ENCODE measurements at regions not wholly inside any gene's neighbourhood (a gene's known extent, or its start where the extent isn't known, plus 50 kb on each side); places are given as distances from the start of the nearest gene placed in this dataset.

GRCh38 chr11:71188073-71188472 is 64.3 kb downstream of the SHANK2 start:
- no peak overlapping the region for H2AFZ ChIP-seq (ENCODE audit: low read length)
- peaks cover 8% of the 10 kb centered on the region; the same call in 1 of the 2 replicates for H3K9me3 ChIP-seq (ENCODE audit: insufficient read depth, low read depth, low read length)
- no peaks in the 10 kb centered on the region for H3K9me2 ChIP-seq (replicated peaks; ENCODE audit: low read depth, low read length)
- no peak overlapping the region for H3K4me2 ChIP-seq (ENCODE audit: low read depth, low read length, poor library complexity, severe bottlenecking)
- no peaks in the 10 kb centered on the region for H3K79me2 ChIP-seq (ENCODE audit: insufficient read depth, low read length)
- no peaks in the 10 kb centered on the region for H4K20me1 ChIP-seq (ENCODE audit: insufficient read depth, low read length, poor library complexity, severe bottlenecking)
- no peaks in the 10 kb centered on the region for H3K27me3 ChIP-seq (ENCODE audit: insufficient read depth, low read length, poor library complexity, severe bottlenecking)
- no peaks in the 10 kb centered on the region for H3K36me3 ChIP-seq (ENCODE audit: insufficient read depth, low read length)
- no peak overlapping the region for H3K4me3 ChIP-seq (ENCODE audit: low read length, poor library complexity, severe bottlenecking)
- H3F3A ChIP-seq (ENCODE audit: low read depth): no peaks in the 10 kb centered on the region
- H3K9ac ChIP-seq (ENCODE audit: low read depth, low read length, poor library complexity, severe bottlenecking): no peak overlapping the region
- no peak for TF ChIP-seq EZH2phosphoT487 (IDR thresholded peaks at IDR 0.05; ENCODE audit: borderline replicate concordance)
- no peak for TF ChIP-seq CTCF (conservative IDR thresholded peaks at IDR 0.05; ENCODE audit: low read length)
- no peaks in the 10 kb centered on the region for H3K4me1 ChIP-seq (ENCODE audit: insufficient read depth, low read length, poor library complexity, severe bottlenecking)

GRCh38 chr11:71186806-71187205 is 65.6 kb downstream of the SHANK2 start:
- no peaks in the 10 kb centered on the region for H4K20me1 ChIP-seq (ENCODE audit: insufficient read depth, low read length, poor library complexity, severe bottlenecking)
- peaks cover 7% of the 10 kb centered on the region; the same call in 1 of the 2 replicates for H3K9me3 ChIP-seq (ENCODE audit: insufficient read depth, low read depth, low read length)
- H3K4me2 ChIP-seq (ENCODE audit: low read depth, low read length, poor library complexity, severe bottlenecking): no peak overlapping the region
- H3K4me1 ChIP-seq (ENCODE audit: insufficient read depth, low read length, poor library complexity, severe bottlenecking): no peaks in the 10 kb centered on the region
- H3K9ac ChIP-seq (ENCODE audit: low read depth, low read length, poor library complexity, severe bottlenecking): no peak overlapping the region
- H3F3A ChIP-seq (ENCODE audit: low read depth): no peaks in the 10 kb centered on the region
- no peaks in the 10 kb centered on the region for H3K27me3 ChIP-seq (ENCODE audit: insufficient read depth, low read length, poor library complexity, severe bottlenecking)
- no peak overlapping the region for H3K4me3 ChIP-seq (ENCODE audit: low read length, poor library complexity, severe bottlenecking)
- no peaks in the 10 kb centered on the region for H3K9me2 ChIP-seq (replicated peaks; ENCODE audit: low read depth, low read length)
- no peak overlapping the region for H2AFZ ChIP-seq (ENCODE audit: low read length)
- H3K36me3 ChIP-seq (ENCODE audit: insufficient read depth, low read length): no peaks in the 10 kb centered on the region
- no peak for TF ChIP-seq EZH2phosphoT487 (IDR thresholded peaks at IDR 0.05; ENCODE audit: borderline replicate concordance)
- no peaks in the 10 kb centered on the region for H3K79me2 ChIP-seq (ENCODE audit: insufficient read depth, low read length)

DNA sequence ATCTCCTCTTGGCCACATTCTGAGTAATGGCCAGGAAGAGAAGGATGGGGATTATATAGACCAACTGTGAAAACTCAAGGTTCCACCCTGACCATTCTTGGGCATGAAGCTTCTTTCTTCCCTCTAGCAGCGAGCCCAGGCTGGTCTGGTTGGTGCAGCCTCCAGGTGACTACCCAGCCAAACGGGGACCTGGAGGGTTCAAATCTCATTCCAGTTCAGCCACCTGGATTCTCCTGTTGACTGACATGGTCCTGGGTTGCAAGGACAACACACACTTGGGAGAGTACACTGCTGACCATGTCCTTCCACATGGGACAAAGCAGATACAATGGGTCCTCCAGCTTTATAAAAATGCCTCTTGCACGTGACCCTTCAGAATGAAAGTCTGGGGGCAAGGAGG is 67.0 kb downstream of the SHANK2 start:
- Histone ChIP-seq H4K20me1 (ENCODE audit: insufficient read depth, low read length, poor library complexity, severe bottlenecking) (no peaks in the 10 kb centered on the region), H2AFZ (ENCODE audit: low read length) (no peak overlapping the region), H3K9me3 (ENCODE audit: insufficient read depth, low read depth, low read length) (peaks cover 7% of the 10 kb centered on the region; the same call in 1 of the 2 replicates), H3K9ac (ENCODE audit: low read depth, low read length, poor library complexity, severe bottlenecking) (no peak overlapping the region), H3K36me3 (ENCODE audit: insufficient read depth, low read length) (no peaks in the 10 kb centered on the region), H3K4me1 (ENCODE audit: insufficient read depth, low read length, poor library complexity, severe bottlenecking) (no peaks in the 10 kb centered on the region), H3K9me2 (replicated peaks; ENCODE audit: low read depth, low read length) (no peaks in the 10 kb centered on the region), H3K4me3 (ENCODE audit: low read length, poor library complexity, severe bottlenecking) (no peak overlapping the region), H3K79me2 (ENCODE audit: insufficient read depth, low read length) (no peaks in the 10 kb centered on the region), H3F3A (ENCODE audit: low read depth) (no peaks in the 10 kb centered on the region), H3K4me2 (ENCODE audit: low read depth, low read length, poor library complexity, severe bottlenecking) (no peak overlapping the region), H3K27me3 (ENCODE audit: insufficient read depth, low read length, poor library complexity, severe bottlenecking) (no peaks in the 10 kb centered on the region)
- no peak for TF ChIP-seq EZH2phosphoT487 (IDR thresholded peaks at IDR 0.05; ENCODE audit: borderline replicate concordance)
- no peak for TF ChIP-seq CTCF (conservative IDR thresholded peaks at IDR 0.05; ENCODE audit: low read length)
